Right lobe of liver (tissue), 6 donors: ENCODE measurements at regions not wholly inside any gene's neighbourhood (a gene's known extent, or its start where the extent isn't known, plus 50 kb on each side); places are given as distances from the start of the nearest gene placed in this dataset.

Source experiments
- ATAC-seq, 4 donors: fragments of 200-7000 bp; cut with Tn5 transposase; one replicate each; pipeline ENCODE4 v1.9.1; 2020; ENCODE audit warnings: mild to moderate bottlenecking in 4 of 4, moderate library complexity in 4 of 4
- DNase-seq, 3 donors: peaks; one replicate each; pipeline ENCODE4 v3.0.0-alpha.2; 2020
- H3K27ac ChIP-seq, 3 donors: fragments of 200-600 bp; one replicate each; pipeline ENCODE4 v1.8.0; 2022
- H3K27me3 ChIP-seq, 2 donors: fragments of 200-600 bp; one replicate each; pipeline ENCODE4 v1.8.0; 2022
- H3K36me3 ChIP-seq, 4 donors: fragments of 200-600 bp; sonication (generic) in 1 of 4; one replicate each; pipeline versions ENCODE4 v1.5.1 to v1.8.0; 2017 to 2022; ENCODE audit warnings: control low read depth in 1 of 4
- H3K4me1 ChIP-seq, 4 donors: fragments of 200-600 bp; sonication (generic) in 1 of 4; one replicate each; pipeline versions ENCODE4 v1.5.1 to v1.8.0; 2017 to 2022; ENCODE audit warnings: control low read depth in 1 of 4
- H3K4me3 ChIP-seq, 3 donors: fragments of 200-600 bp; one replicate each; pipeline ENCODE4 v1.8.0; 2022
- H3K9me3 ChIP-seq, 4 donors: fragments of 200-600 bp; sonication (generic) in 1 of 4; one replicate each; pipeline versions ENCODE4 v1.5.1 to v1.8.0; 2017 to 2022; ENCODE audit warnings: control low read depth in 1 of 4
- CTCF ChIP-seq, 4 donors: fragments of 200-600 bp in 3 of 4; fragments of 450-650 bp in 1 of 4; IDR thresholded peaks; one replicate each; pipeline versions ENCODE4 v1.5.1 to v1.8.0; 2016 to 2022; ENCODE audit warnings: antibody characterized with exemption in 4 of 4, mild to moderate bottlenecking in 2 of 4
- POLR2A ChIP-seq: fragments of 450-650 bp; IDR thresholded peaks from one replicate; pipeline ENCODE4 v1.6.1; 2017; ENCODE audit warnings: antibody characterized with exemption, mild to moderate bottlenecking
- WGBS: methylation state at CpG from one replicate; pipeline ENCODE4 v1.1.6; 2018; ENCODE audit warnings: low coverage, low lambda C conversion rate; ENCODE audit not compliant: insufficient coverage; ENCODE audit errors: missing lambda C conversion rate; 5-methylcytosine and 5-hydroxymethylcytosine counted together
- intact Hi-C, 2 donors: fragments of 100-400 bp; cut with DNase I; formaldehyde crosslinking; loops; one replicate each; pipeline versions ENCODE4 v1.11.2 to v1.14.1; 2022
- donor health status: DM: no; HTN: yes; CAD: no.
- donor health status: DM: no; HTN: no; CAD: no.
- donor health status: DM: no; HTN: no; CAD: no.
- donor health status: DM: no; HTN: yes; CAD: no.
- donor health status: DM: no; HTN: yes; CAD: no.

GRCh38 chr11:103792981-103793468, 243.4 kb upstream of the DDI1 start:
- no peak for DNase-seq
- Histone ChIP-seq H3K36me3 (no peaks in the 10 kb centered on the region), H3K27me3 (no peaks in the 10 kb centered on the region), H3K4me3 (no peak overlapping the region), H3K27ac (no peak overlapping the region), H3K4me1 (no peaks in the 10 kb centered on the region), H3K9me3 (no peaks in the 10 kb centered on the region)
- WGBS: 82% methylated on average over 1 of the region's 1 CpG
- TF ChIP-seq POLR2A (no peak), CTCF (IDR thresholded peaks at IDR 0.05) (no peak)
- no peak for ATAC-seq
- intact Hi-C loops: no loop called here

GRCh38 chr11:103794262-103794661, 242.2 kb upstream of the DDI1 start:
- H3K27me3 ChIP-seq: no peaks in the 10 kb centered on the region
- 28% methylated on average over 2 of the region's 2 CpGs for WGBS
- H3K27ac ChIP-seq: no peak overlapping the region
- no peaks in the 10 kb centered on the region for H3K4me1 ChIP-seq
- intact Hi-C loops: no loop called here
- H3K9me3 ChIP-seq: no peaks in the 10 kb centered on the region
- TF ChIP-seq POLR2A (no peak), CTCF (IDR thresholded peaks at IDR 0.05) (no peak)
- H3K4me3 ChIP-seq: no peak overlapping the region
- H3K36me3 ChIP-seq: no peaks in the 10 kb centered on the region
- ATAC-seq: no peak
- DNase-seq: no peak

- DNase-seq (no peak), ATAC-seq (no peak)
- intact Hi-C loops: no loop called here
- WGBS: 21% methylated on average over 1 of the region's 1 CpG
- Histone ChIP-seq H3K4me3 (no peak overlapping the region), H3K27ac (no peak overlapping the region), H3K4me1 (no peaks in the 10 kb centered on the region), H3K27me3 (no peaks in the 10 kb centered on the region), H3K9me3 (no peaks in the 10 kb centered on the region), H3K36me3 (no peaks in the 10 kb centered on the region)
- no peak for TF ChIP-seq CTCF (IDR thresholded peaks at IDR 0.05)
- no peak for TF ChIP-seq POLR2A
Observed at GRCh38 chr11:103798026-103798425, 238.4 kb upstream of the DDI1 start.

- Histone ChIP-seq H3K27me3 (no peaks in the 10 kb centered on the region), H3K4me1 (no peaks in the 10 kb centered on the region), H3K4me3 (no peak overlapping the region), H3K9me3 (no peaks in the 10 kb centered on the region), H3K36me3 (no peaks in the 10 kb centered on the region), H3K27ac (no peak overlapping the region)
- ATAC-seq: no peak
- WGBS: 27% methylated on average over 3 of the region's 3 CpGs
- intact Hi-C loops: no loop called here
- TF ChIP-seq CTCF (IDR thresholded peaks at IDR 0.05): no peak
- no peak for TF ChIP-seq POLR2A
- no peak for DNase-seq
Observed at GRCh38 chr11:103798446-103798845, 238.0 kb upstream of the DDI1 start.
